ENCODE measurements at regions not wholly inside any gene's neighbourhood (a gene's known extent, or its start where the extent isn't known, plus 50 kb on each side); places are given as distances from the start of the nearest gene placed in this dataset.

- 82 to 89% methylated on average over 5 of the region's 5 CpGs for WGBS, 2 donors (ENCODE audit: low coverage in 1 of 2)
- Histone ChIP-seq H3K36me3 (no peaks in the 10 kb centered on the region), H3K27me3 (no peaks in the 10 kb centered on the region), H3K4me1 (no peaks in the 10 kb centered on the region), H3K4me3 (no peak overlapping the region), H3K27ac (no peak overlapping the region), H3K9me3 (no peaks in the 10 kb centered on the region)
- TF ChIP-seq POLR2AphosphoS5 (IDR thresholded peaks at IDR 0.05) (no peak), EP300 (IDR thresholded peaks at IDR 0.05) (no peak), CTCF (IDR thresholded peaks at IDR 0.05) (no peak), POLR2A (IDR thresholded peaks at IDR 0.05) (no peak)
- no peak for ATAC-seq
Observed at GRCh38 chr3:156033428-156033827, 87.0 kb upstream of the KCNAB1 start.

- Histone ChIP-seq H3K27me3 (no peaks in the 10 kb centered on the region), H3K36me3 (no peaks in the 10 kb centered on the region), H3K27ac (no peak overlapping the region), H3K4me1 (no peaks in the 10 kb centered on the region), H3K4me3 (no peak overlapping the region), H3K9me3 (no peaks in the 10 kb centered on the region)
- ATAC-seq = no peak
- 92% methylated on average over 1 of the region's 1 CpG; no CpG with 5 or more reads in 1 of the 2 donors for WGBS, 2 donors (ENCODE audit: low coverage in 1 of 2)
- no peak for TF ChIP-seq CTCF (IDR thresholded peaks at IDR 0.05)
- TF ChIP-seq POLR2A (IDR thresholded peaks at IDR 0.05) = no peak
- TF ChIP-seq POLR2AphosphoS5 (IDR thresholded peaks at IDR 0.05) = no peak
- TF ChIP-seq EP300 (IDR thresholded peaks at IDR 0.05) = no peak
Observed at GRCh38 chr3:156035158-156035557, 85.2 kb upstream of the KCNAB1 start.

DNA sequence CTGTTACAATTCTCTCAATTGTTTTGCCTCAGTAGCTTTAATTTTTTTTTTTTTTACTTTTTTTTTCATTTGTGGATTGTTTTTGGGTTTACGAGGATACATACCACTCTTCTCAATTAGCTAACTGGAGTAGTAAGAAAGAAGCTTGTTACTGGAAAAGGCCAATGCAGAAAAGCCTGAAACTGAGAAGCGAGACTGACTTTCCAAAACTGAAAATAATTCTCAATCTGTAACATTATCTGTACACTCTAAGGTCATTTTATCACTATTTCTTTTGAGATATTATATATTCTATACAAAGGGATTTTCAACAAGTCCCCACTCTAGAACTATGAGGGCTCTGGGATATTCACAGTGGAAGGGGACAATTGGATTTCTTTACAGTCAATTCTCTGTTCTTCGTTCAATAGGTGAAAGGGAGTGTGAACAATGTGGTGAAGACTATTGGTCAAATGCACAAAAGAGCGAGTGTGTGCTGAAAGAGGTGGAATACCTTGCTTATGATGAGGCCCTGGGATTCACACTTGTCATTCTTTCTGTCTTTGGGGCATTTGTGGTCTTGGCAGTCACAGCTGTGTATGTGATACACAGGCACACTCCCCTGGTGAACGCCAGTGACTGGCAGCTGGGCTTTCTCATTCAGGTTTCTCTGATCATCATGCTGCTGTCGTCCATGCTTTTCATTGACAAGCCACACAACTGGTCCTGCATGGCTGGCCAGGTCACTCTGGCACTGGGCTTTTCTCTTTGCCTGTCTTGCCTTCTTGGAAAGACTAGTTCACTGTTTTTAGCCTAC is 83.9 kb upstream of the KCNAB1 start:
- Histone ChIP-seq H3K4me3 (no peak overlapping the region), H3K4me1 (no peaks in the 10 kb centered on the region), H3K27me3 (no peaks in the 10 kb centered on the region), H3K9me3 (no peaks in the 10 kb centered on the region), H3K36me3 (no peaks in the 10 kb centered on the region), H3K27ac (no peak overlapping the region)
- 83 to 89% methylated on average over 3 to 6 of the region's 6 CpGs for WGBS, 2 donors (ENCODE audit: low coverage in 1 of 2)
- TF ChIP-seq CTCF (IDR thresholded peaks at IDR 0.05) = no peak
- TF ChIP-seq EP300 (IDR thresholded peaks at IDR 0.05) = no peak
- TF ChIP-seq POLR2AphosphoS5 (IDR thresholded peaks at IDR 0.05) = no peak
- no peak for TF ChIP-seq POLR2A (IDR thresholded peaks at IDR 0.05)
- ATAC-seq = no peak

- no peak for ATAC-seq
- no peak overlapping the region for H3K4me3 ChIP-seq
Observed at GRCh38 chr3:156037356-156037755, 83.0 kb upstream of the KCNAB1 start.

More at GRCh38 chr3:156037356-156037755, 83.0 kb upstream of the KCNAB1 start:
- Histone ChIP-seq H3K4me1 (no peaks in the 10 kb centered on the region), H3K9me3 (no peaks in the 10 kb centered on the region), H3K27ac (no peak overlapping the region), H3K27me3 (no peaks in the 10 kb centered on the region), H3K36me3 (no peaks in the 10 kb centered on the region)
- TF ChIP-seq POLR2A (IDR thresholded peaks at IDR 0.05) (no peak), EP300 (IDR thresholded peaks at IDR 0.05) (no peak), POLR2AphosphoS5 (IDR thresholded peaks at IDR 0.05) (no peak), CTCF (IDR thresholded peaks at IDR 0.05) (no peak)

All from gastroesophageal sphincter (tissue), 4 donors.